ENCODE measurements at regions not wholly inside any gene's neighbourhood (a gene's known extent, or its start where the extent isn't known, plus 50 kb on each side); places are given as distances from the start of the nearest gene placed in this dataset.

DNA sequence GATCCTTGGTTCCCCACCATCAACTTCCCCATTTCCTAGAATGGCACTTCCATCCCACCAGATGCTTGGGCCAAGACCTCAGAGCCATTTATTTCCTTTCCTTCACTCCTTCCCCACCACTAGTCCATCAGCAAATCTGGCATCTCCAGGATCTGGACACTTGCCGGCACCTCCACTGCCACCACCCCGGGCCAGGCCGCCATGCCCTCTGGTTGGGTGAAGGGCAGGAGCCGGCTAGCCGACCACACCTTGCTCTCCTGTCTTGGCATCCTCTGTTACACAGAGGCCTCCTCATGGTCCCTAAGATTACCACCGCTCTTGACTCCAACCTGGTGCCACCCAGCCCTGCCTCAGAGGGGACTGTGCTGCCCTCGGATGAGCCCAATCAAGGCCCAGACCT is 104.5 kb downstream of the RMI2 start:
- H3K4me3 ChIP-seq, result no peak overlapping the region
- DNase-seq (ENCODE audit: low read depth, low spot score), result no peak
- no peaks in the 10 kb centered on the region for H4K20me1 ChIP-seq (ENCODE audit: control insufficient read depth, insufficient read depth)
- SMC1A ChIA-PET (ENCODE audit: uncharacterized antibody, unreplicated experiment), result no interaction called here
- no peak overlapping the region for H3K4me2 ChIP-seq (ENCODE audit: control insufficient read depth, insufficient read depth)
- no peaks in the 10 kb centered on the region for H3K36me3 ChIP-seq (ENCODE audit: control insufficient read depth in 2 of 2, insufficient read depth in 2 of 2, low read length in 1 of 2)
- no peak for ATAC-seq
- no peak overlapping the region for H3K9ac ChIP-seq (ENCODE audit: control insufficient read depth, insufficient read depth, low read length)
- WGBS (ENCODE audit: insufficient coverage, insufficient replicate concordance, low lambda C conversion rate, missing lambda C conversion rate), result 86% methylated on average over 7 of the region's 7 CpGs
- POLR2A ChIA-PET, result no interaction called here
- no peak overlapping the region for H2AFZ ChIP-seq (ENCODE audit: control insufficient read depth, low read depth, low read length)
- intact Hi-C loops (cut with micrococcal nuclease; ENCODE audit: unreplicated experiment) (no loop called here), in situ Hi-C loops (cut with MboI) (no loop called here)
- no peaks in the 10 kb centered on the region for H3K9me3 ChIP-seq (replicated peaks; ENCODE audit: control insufficient read depth, insufficient read depth, low read length)
- H3K79me2 ChIP-seq (ENCODE audit: control insufficient read depth, insufficient read depth, low read length), result no peaks in the 10 kb centered on the region
- no peak for FAIRE-seq
- no TSS peak for BruUV-seq (replicated peaks)
- RAD21 ChIA-PET (ENCODE audit: unreplicated experiment), result no interaction called here
- no peaks in the 10 kb centered on the region; a peak in 1 of 4 replicates for H3K27me3 ChIP-seq (replicated peaks in 1 of 2; ENCODE audit: control insufficient read depth in 2 of 2, insufficient read depth in 2 of 2, low read length in 1 of 2)
- CTCF ChIA-PET, result no interaction called here
- H3K27ac ChIP-seq (ENCODE audit: control insufficient read depth, insufficient read depth), result no peak overlapping the region
- H3K4me1 ChIP-seq (ENCODE audit: control insufficient read depth, insufficient read depth, low read length), result no peaks in the 10 kb centered on the region
- no peak for TF ChIP-seq ZNF207 (IDR thresholded peaks at IDR 0.05; ENCODE audit: borderline replicate concordance)
- no peak for TF ChIP-seq SP1 (IDR thresholded peaks at IDR 0.05; ENCODE audit: low read depth, low read length)
- TF ChIP-seq, protein P1, sequence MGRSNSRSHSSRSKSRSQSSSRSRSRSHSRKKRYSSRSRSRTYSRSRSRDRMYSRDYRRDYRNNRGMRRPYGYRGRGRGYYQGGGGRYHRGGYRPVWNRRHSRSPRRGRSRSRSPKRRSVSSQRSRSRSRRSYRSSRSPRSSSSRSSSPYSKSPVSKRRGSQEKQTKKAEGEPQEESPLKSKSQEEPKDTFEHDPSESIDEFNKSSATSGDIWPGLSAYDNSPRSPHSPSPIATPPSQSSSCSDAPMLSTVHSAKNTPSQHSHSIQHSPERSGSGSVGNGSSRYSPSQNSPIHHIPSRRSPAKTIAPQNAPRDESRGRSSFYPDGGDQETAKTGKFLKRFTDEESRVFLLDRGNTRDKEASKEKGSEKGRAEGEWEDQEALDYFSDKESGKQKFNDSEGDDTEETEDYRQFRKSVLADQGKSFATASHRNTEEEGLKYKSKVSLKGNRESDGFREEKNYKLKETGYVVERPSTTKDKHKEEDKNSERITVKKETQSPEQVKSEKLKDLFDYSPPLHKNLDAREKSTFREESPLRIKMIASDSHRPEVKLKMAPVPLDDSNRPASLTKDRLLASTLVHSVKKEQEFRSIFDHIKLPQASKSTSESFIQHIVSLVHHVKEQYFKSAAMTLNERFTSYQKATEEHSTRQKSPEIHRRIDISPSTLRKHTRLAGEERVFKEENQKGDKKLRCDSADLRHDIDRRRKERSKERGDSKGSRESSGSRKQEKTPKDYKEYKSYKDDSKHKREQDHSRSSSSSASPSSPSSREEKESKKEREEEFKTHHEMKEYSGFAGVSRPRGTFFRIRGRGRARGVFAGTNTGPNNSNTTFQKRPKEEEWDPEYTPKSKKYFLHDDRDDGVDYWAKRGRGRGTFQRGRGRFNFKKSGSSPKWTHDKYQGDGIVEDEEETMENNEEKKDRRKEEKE (IDR thresholded peaks at IDR 0.05), result no peak
- no peak for TF ChIP-seq TCF3 (IDR thresholded peaks at IDR 0.05; ENCODE audit: borderline replicate concordance, insufficient read depth, low read depth, low read length)
- TF ChIP-seq, protein P2, sequence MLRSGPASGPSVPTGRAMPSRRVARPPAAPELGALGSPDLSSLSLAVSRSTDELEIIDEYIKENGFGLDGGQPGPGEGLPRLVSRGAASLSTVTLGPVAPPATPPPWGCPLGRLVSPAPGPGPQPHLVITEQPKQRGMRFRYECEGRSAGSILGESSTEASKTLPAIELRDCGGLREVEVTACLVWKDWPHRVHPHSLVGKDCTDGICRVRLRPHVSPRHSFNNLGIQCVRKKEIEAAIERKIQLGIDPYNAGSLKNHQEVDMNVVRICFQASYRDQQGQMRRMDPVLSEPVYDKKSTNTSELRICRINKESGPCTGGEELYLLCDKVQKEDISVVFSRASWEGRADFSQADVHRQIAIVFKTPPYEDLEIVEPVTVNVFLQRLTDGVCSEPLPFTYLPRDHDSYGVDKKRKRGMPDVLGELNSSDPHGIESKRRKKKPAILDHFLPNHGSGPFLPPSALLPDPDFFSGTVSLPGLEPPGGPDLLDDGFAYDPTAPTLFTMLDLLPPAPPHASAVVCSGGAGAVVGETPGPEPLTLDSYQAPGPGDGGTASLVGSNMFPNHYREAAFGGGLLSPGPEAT (IDR thresholded peaks at IDR 0.05; ENCODE audit: low read depth), result no peak
- TF ChIP-seq, protein P3, sequence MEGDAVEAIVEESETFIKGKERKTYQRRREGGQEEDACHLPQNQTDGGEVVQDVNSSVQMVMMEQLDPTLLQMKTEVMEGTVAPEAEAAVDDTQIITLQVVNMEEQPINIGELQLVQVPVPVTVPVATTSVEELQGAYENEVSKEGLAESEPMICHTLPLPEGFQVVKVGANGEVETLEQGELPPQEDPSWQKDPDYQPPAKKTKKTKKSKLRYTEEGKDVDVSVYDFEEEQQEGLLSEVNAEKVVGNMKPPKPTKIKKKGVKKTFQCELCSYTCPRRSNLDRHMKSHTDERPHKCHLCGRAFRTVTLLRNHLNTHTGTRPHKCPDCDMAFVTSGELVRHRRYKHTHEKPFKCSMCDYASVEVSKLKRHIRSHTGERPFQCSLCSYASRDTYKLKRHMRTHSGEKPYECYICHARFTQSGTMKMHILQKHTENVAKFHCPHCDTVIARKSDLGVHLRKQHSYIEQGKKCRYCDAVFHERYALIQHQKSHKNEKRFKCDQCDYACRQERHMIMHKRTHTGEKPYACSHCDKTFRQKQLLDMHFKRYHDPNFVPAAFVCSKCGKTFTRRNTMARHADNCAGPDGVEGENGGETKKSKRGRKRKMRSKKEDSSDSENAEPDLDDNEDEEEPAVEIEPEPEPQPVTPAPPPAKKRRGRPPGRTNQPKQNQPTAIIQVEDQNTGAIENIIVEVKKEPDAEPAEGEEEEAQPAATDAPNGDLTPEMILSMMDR (IDR thresholded peaks at IDR 0.05 in 2 of 3, conservative IDR thresholded peaks at IDR 0.05 in 1 of 3; ENCODE audit: control insufficient read depth in 2 of 3, extremely low read depth in 1 of 3, insufficient read depth in 1 of 3, low read depth in 3 of 3, low read length in 3 of 3), result no peak
- no peak for TF ChIP-seq ATF7 (IDR thresholded peaks at IDR 0.05; ENCODE audit: low read depth)
- TF ChIP-seq, protein P4, sequence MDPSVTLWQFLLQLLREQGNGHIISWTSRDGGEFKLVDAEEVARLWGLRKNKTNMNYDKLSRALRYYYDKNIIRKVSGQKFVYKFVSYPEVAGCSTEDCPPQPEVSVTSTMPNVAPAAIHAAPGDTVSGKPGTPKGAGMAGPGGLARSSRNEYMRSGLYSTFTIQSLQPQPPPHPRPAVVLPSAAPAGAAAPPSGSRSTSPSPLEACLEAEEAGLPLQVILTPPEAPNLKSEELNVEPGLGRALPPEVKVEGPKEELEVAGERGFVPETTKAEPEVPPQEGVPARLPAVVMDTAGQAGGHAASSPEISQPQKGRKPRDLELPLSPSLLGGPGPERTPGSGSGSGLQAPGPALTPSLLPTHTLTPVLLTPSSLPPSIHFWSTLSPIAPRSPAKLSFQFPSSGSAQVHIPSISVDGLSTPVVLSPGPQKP (IDR thresholded peaks at IDR 0.05; ENCODE audit: low read depth, low read length), result no peak
- TF ChIP-seq ESRRA (IDR thresholded peaks at IDR 0.05; ENCODE audit: low read length), result no peak
- TF ChIP-seq, protein P5, sequence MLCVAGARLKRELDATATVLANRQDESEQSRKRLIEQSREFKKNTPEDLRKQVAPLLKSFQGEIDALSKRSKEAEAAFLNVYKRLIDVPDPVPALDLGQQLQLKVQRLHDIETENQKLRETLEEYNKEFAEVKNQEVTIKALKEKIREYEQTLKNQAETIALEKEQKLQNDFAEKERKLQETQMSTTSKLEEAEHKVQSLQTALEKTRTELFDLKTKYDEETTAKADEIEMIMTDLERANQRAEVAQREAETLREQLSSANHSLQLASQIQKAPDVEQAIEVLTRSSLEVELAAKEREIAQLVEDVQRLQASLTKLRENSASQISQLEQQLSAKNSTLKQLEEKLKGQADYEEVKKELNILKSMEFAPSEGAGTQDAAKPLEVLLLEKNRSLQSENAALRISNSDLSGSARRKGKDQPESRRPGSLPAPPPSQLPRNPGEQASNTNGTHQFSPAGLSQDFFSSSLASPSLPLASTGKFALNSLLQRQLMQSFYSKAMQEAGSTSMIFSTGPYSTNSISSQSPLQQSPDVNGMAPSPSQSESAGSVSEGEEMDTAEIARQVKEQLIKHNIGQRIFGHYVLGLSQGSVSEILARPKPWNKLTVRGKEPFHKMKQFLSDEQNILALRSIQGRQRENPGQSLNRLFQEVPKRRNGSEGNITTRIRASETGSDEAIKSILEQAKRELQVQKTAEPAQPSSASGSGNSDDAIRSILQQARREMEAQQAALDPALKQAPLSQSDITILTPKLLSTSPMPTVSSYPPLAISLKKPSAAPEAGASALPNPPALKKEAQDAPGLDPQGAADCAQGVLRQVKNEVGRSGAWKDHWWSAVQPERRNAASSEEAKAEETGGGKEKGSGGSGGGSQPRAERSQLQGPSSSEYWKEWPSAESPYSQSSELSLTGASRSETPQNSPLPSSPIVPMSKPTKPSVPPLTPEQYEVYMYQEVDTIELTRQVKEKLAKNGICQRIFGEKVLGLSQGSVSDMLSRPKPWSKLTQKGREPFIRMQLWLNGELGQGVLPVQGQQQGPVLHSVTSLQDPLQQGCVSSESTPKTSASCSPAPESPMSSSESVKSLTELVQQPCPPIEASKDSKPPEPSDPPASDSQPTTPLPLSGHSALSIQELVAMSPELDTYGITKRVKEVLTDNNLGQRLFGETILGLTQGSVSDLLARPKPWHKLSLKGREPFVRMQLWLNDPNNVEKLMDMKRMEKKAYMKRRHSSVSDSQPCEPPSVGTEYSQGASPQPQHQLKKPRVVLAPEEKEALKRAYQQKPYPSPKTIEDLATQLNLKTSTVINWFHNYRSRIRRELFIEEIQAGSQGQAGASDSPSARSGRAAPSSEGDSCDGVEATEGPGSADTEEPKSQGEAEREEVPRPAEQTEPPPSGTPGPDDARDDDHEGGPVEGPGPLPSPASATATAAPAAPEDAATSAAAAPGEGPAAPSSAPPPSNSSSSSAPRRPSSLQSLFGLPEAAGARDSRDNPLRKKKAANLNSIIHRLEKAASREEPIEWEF (IDR thresholded peaks at IDR 0.05; ENCODE audit: insufficient replicate concordance, low read depth, low read length), result no peak
- TF ChIP-seq SMAD5 (IDR thresholded peaks at IDR 0.05; ENCODE audit: low read depth), result no peak
- no peak for TF ChIP-seq CHD1 (IDR thresholded peaks at IDR 0.05; ENCODE audit: low read depth, low read length)

Measured in GM12878 (cell line).